DOHH2 (cell line): ENCODE measurements at regions not wholly inside any gene's neighbourhood (a gene's known extent, or its start where the extent isn't known, plus 50 kb on each side); places are given as distances from the start of the nearest gene placed in this dataset.

Experiments used
- H3F3A ChIP-seq: fragments of 200-600 bp; sonication (generic), shearing (Covaris generic); 2 replicates; pipeline ENCODE4 v1.6.0; 2016; ENCODE audit warnings: antibody characterized with exemption, mild to moderate bottlenecking; ENCODE audit not compliant: control insufficient read depth, insufficient read depth
- H3K27ac ChIP-seq: fragments of 200-600 bp; sonication (generic); 2 replicates; pipeline ENCODE4 v1.5.1; 2014; ENCODE audit warnings: low read depth, mild to moderate bottlenecking, low read length, moderate library complexity
- H3K27me3 ChIP-seq: fragments of 200-600 bp; sonication (generic); 2 replicates; pipeline ENCODE4 v1.6.1; 2014; ENCODE audit warnings: mild to moderate bottlenecking, low read length, mixed read lengths; ENCODE audit not compliant: control insufficient read depth
- H3K36me3 ChIP-seq: fragments of 200-600 bp; sonication (generic); 2 replicates; pipeline ENCODE4 v1.6.1; 2014; ENCODE audit warnings: mild to moderate bottlenecking, low read length, moderate library complexity, mixed read lengths; ENCODE audit not compliant: control insufficient read depth
- H3K4me1 ChIP-seq: fragments of 200-600 bp; sonication (generic); 2 replicates; pipeline ENCODE4 v1.6.1; 2014; ENCODE audit warnings: mild to moderate bottlenecking, low read length, mixed read lengths; ENCODE audit not compliant: control insufficient read depth
- H3K4me2 ChIP-seq: fragments of 200-600 bp; sonication (generic); 2 replicates; pipeline ENCODE4 v1.6.0; 2014; ENCODE audit warnings: mild to moderate bottlenecking, low read length, moderate library complexity
- H3K4me3 ChIP-seq: fragments of 200-600 bp; sonication (generic); 2 replicates; pipeline ENCODE4 v1.5.1; 2014; ENCODE audit warnings: mild to moderate bottlenecking, low read length, mixed read lengths
- H3K79me2 ChIP-seq: fragments of 200-600 bp; sonication (generic); 2 replicates; pipeline ENCODE4 v1.6.1; 2014; ENCODE audit warnings: mild to moderate bottlenecking, low read length, mixed read lengths; ENCODE audit not compliant: control insufficient read depth
- H3K9me2 ChIP-seq: fragments of 200-600 bp; sonication (generic); replicated peaks from 2 replicates; pipeline ENCODE4 v1.6.1; 2014; ENCODE audit warnings: mild to moderate bottlenecking, low read length, mixed read lengths; ENCODE audit not compliant: control insufficient read depth
- H3K9me3 ChIP-seq: fragments of 200-600 bp; sonication (generic); 2 replicates; pipeline ENCODE4 v1.6.1; 2014; ENCODE audit warnings: antibody characterized with exemption, low read length, mixed read lengths; ENCODE audit not compliant: control insufficient read depth, insufficient read depth
- H4K20me1 ChIP-seq: fragments of 200-600 bp; sonication (generic); 2 replicates; pipeline ENCODE4 v1.6.0; 2014; ENCODE audit warnings: low read depth, mild to moderate bottlenecking, antibody characterized with exemption, low read length, moderate library complexity; ENCODE audit not compliant: control insufficient read depth, insufficient read depth
- EZH2phosphoT487 ChIP-seq: fragments of 200-600 bp; sonication (generic); IDR thresholded peaks from 2 replicates; pipeline ENCODE4 v1.6.1; 2017; ENCODE audit warnings: borderline replicate concordance, mild to moderate bottlenecking, antibody characterized with exemption, low read length, moderate library complexity, mixed read lengths
- TF ChIP-seq, protein P1 (sequence below): fragments of 200-600 bp; sonication (generic); IDR thresholded peaks from one replicate; pipeline ENCODE4 v1.5.1; 2014; ENCODE audit warnings: antibody characterized with exemption, mild to moderate bottlenecking, low read depth, low read length; ENCODE audit not compliant: poor library complexity, severe bottlenecking

- Histone ChIP-seq H3K4me2 (no peak overlapping the region), H3K27me3 (no peaks in the 10 kb centered on the region), H3K36me3 (no peaks in the 10 kb centered on the region), H3F3A (no peaks in the 10 kb centered on the region), H3K79me2 (no peaks in the 10 kb centered on the region), H3K4me1 (no peaks in the 10 kb centered on the region), H3K9me2 (no peaks in the 10 kb centered on the region), H3K4me3 (no peak overlapping the region), H3K9me3 (peaks cover 8% of the 10 kb centered on the region; the same call in 1 of the 2 replicates), H4K20me1 (no peaks in the 10 kb centered on the region), H3K27ac (no peak overlapping the region)
- TF ChIP-seq, protein P1, sequence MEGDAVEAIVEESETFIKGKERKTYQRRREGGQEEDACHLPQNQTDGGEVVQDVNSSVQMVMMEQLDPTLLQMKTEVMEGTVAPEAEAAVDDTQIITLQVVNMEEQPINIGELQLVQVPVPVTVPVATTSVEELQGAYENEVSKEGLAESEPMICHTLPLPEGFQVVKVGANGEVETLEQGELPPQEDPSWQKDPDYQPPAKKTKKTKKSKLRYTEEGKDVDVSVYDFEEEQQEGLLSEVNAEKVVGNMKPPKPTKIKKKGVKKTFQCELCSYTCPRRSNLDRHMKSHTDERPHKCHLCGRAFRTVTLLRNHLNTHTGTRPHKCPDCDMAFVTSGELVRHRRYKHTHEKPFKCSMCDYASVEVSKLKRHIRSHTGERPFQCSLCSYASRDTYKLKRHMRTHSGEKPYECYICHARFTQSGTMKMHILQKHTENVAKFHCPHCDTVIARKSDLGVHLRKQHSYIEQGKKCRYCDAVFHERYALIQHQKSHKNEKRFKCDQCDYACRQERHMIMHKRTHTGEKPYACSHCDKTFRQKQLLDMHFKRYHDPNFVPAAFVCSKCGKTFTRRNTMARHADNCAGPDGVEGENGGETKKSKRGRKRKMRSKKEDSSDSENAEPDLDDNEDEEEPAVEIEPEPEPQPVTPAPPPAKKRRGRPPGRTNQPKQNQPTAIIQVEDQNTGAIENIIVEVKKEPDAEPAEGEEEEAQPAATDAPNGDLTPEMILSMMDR = no peak
- TF ChIP-seq EZH2phosphoT487 = no peak
Measured at GRCh38 chr12:127143020-127143419, 1124.0 kb upstream of the TMEM132C start.

DNA sequence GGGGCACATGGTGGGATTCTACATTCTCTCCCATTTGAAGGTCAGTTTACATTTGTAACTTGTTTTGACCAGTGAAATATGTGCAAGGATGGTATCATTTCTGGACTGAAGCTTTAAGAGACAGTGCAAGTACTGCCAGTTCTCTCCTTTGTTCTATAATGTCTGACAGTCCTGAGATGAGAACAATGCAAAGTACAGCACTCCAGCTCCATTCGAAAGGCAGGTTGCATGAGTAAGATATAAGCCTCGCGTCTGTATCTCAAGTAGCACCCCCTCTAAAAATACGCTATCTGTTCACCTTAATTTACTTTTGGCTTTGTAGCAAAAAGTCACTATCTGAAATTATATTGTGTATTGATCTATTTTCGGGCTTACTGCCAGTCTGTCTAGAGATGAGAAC, 1122.2 kb upstream of the TMEM132C start:
- TF ChIP-seq, protein P1 = no peak
- no peak for TF ChIP-seq EZH2phosphoT487
- Histone ChIP-seq H3K4me2 (no peak overlapping the region), H3K27ac (no peak overlapping the region), H3K9me2 (no peaks in the 10 kb centered on the region), H3K27me3 (no peaks in the 10 kb centered on the region), H3K9me3 (peaks cover 8% of the 10 kb centered on the region; the same call in 1 of the 2 replicates), H3F3A (no peaks in the 10 kb centered on the region), H3K4me3 (no peak overlapping the region), H3K79me2 (no peaks in the 10 kb centered on the region), H4K20me1 (no peaks in the 10 kb centered on the region), H3K4me1 (no peaks in the 10 kb centered on the region), H3K36me3 (no peaks in the 10 kb centered on the region)

DNA sequence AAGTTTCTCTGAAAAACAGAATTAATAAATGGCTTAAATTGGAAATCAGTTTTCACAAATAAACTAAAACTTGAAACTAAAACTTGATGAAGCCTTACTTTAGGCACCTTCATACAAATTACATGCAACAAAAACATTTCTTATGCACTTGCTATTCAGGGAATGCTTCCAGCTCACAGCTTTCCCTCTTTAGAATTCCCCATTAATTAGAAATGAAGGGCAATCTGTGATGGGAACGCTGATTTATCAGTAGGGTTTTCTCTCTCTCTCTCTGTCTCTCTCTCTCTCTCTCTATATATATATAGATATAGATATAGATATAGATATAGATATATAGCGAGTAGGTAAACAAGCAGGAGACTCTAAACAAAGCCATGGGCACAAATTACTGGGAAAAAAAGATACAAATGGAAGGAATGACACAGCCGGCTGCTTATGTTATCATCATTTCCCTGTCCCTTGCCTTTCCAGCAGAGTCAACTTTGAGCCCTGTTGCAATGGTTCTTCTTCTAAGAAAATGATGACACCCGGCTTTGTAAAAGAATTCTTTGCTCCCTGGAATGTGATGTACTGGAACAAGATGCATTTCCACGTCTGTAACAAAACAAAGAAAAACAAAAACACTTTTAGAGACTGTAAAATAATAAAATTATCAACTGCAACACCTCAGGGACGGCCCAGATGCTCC, 1121.6 kb upstream of the TMEM132C start:
- no peaks in the 10 kb centered on the region for H3K27me3 ChIP-seq
- H3K9me2 ChIP-seq = no peaks in the 10 kb centered on the region
- no peaks in the 10 kb centered on the region for H3K36me3 ChIP-seq
- no peak overlapping the region for H3K4me2 ChIP-seq
- peaks cover 8% of the 10 kb centered on the region; the same call in 1 of the 2 replicates for H3K9me3 ChIP-seq
- TF ChIP-seq, protein P1 = no peak
- no peak for TF ChIP-seq EZH2phosphoT487
- no peak overlapping the region for H3K4me3 ChIP-seq
- H4K20me1 ChIP-seq = no peaks in the 10 kb centered on the region
- no peak overlapping the region for H3K27ac ChIP-seq
- H3F3A ChIP-seq = no peaks in the 10 kb centered on the region
- H3K4me1 ChIP-seq = no peaks in the 10 kb centered on the region
- H3K79me2 ChIP-seq = no peaks in the 10 kb centered on the region
